ENCODE measurements at regions not wholly inside any gene's neighbourhood (a gene's known extent, or its start where the extent isn't known, plus 50 kb on each side); places are given as distances from the start of the nearest gene placed in this dataset.

- TF ChIP-seq EZH2 (IDR thresholded peaks at IDR 0.05) (no peak), POLR2AphosphoS5 (IDR thresholded peaks at IDR 0.05; ENCODE audit: borderline replicate concordance, low read depth, low read length) (no peak), FOXP2 (optimal IDR thresholded peaks at IDR 0.05; ENCODE audit: control extremely low read depth, extremely low read length, insufficient read depth) (no peak)
Measured at GRCh38 chr6:109241199-109241598, 141.1 kb downstream of the CD164 start.

Data from SK-N-MC (cell line).